Stimulated activated effector memory CD8-positive, alpha-beta T cell treated with anti-CD3 and anti-CD28 coated beads, Interleukin-12 subunit alpha, Interleukin-12 subunit beta, amount 100 ng/mL, for 72 hours (primary cell): ENCODE measurements at regions not wholly inside any gene's neighbourhood (a gene's known extent, or its start where the extent isn't known, plus 50 kb on each side); places are given as distances from the start of the nearest gene placed in this dataset.

ENCODE experiments used
- ATAC-seq: fragments of 150-1000 bp; cut with Tn5 transposase; 2 replicates; pipeline ENCODE4 v1.10.0; 2021
- DNase-seq, 2 donors: peaks; one replicate each; pipeline ENCODE4 v3.0.0; 2021 to 2022; ENCODE audit warnings: low spot score in 2 of 2
- H3K27ac Mint-ChIP-seq: one replicate; pipeline ENCODE4 v1.8.0; 2022; ENCODE audit warnings: mild to moderate bottlenecking, mixed read lengths
- H3K36me3 Mint-ChIP-seq: one replicate; pipeline ENCODE4 v1.8.0; 2022; ENCODE audit warnings: mild to moderate bottlenecking, mixed read lengths
- H3K4me1 Mint-ChIP-seq: one replicate; pipeline ENCODE4 v1.8.0; 2022; ENCODE audit warnings: mixed read lengths
- H3K4me3 Mint-ChIP-seq: one replicate; pipeline ENCODE4 v1.8.0; 2022; ENCODE audit warnings: mild to moderate bottlenecking, mixed read lengths
- H3K9me3 Mint-ChIP-seq: one replicate; pipeline ENCODE4 v1.8.0; 2022; ENCODE audit warnings: mixed read lengths

GRCh38 chr22:48440176-48440575 is 1387.5 kb downstream of the BRD1 start:
- DNase-seq, result no peak
- no peak overlapping the region for H3K4me3 Mint-ChIP-seq

GRCh38 chr22:48439560-48440135 is 1388.0 kb downstream of the BRD1 start:
- no peaks in the 10 kb centered on the region for H3K9me3 Mint-ChIP-seq
- no peak overlapping the region for H3K4me3 Mint-ChIP-seq
- no peaks in the 10 kb centered on the region for H3K4me1 Mint-ChIP-seq
- no peaks in the 10 kb centered on the region for H3K36me3 Mint-ChIP-seq
- no peak for DNase-seq
- no peak for ATAC-seq
- H3K27ac Mint-ChIP-seq, result no peak overlapping the region

More at GRCh38 chr22:48440176-48440575, 1387.5 kb downstream of the BRD1 start:
- no peaks in the 10 kb centered on the region for H3K36me3 Mint-ChIP-seq
- H3K9me3 Mint-ChIP-seq, result no peaks in the 10 kb centered on the region
- no peak overlapping the region for H3K27ac Mint-ChIP-seq
- H3K4me1 Mint-ChIP-seq, result no peaks in the 10 kb centered on the region
- no peak for ATAC-seq

- Mint-ChIP-seq H3K4me3 (no peak overlapping the region), H3K27ac (no peak overlapping the region), H3K4me1 (no peaks in the 10 kb centered on the region), H3K36me3 (no peaks in the 10 kb centered on the region), H3K9me3 (no peaks in the 10 kb centered on the region)
- ATAC-seq (no peak), DNase-seq (no peak)
Observed at GRCh38 chr22:48438800-48439559, 1388.7 kb downstream of the BRD1 start.

GRCh38 chr22:48438096-48438495 is 1389.6 kb downstream of the BRD1 start:
- DNase-seq (no peak), ATAC-seq (no peak)
- Mint-ChIP-seq H3K27ac (no peak overlapping the region), H3K36me3 (no peaks in the 10 kb centered on the region), H3K9me3 (no peaks in the 10 kb centered on the region), H3K4me1 (no peaks in the 10 kb centered on the region), H3K4me3 (no peak overlapping the region)

- Mint-ChIP-seq H3K4me1 (no peaks in the 10 kb centered on the region), H3K36me3 (no peaks in the 10 kb centered on the region), H3K4me3 (no peak overlapping the region), H3K27ac (no peak overlapping the region), H3K9me3 (no peaks in the 10 kb centered on the region)
- DNase-seq (no peak), ATAC-seq (no peak)
Observed at GRCh38 chr22:48436201-48436931, 1391.3 kb downstream of the BRD1 start.

- no peaks in the 10 kb centered on the region for H3K9me3 Mint-ChIP-seq
- no peak for DNase-seq
- peak; percentile 19 for ATAC-seq
- H3K4me1 Mint-ChIP-seq, result no peaks in the 10 kb centered on the region
- no peak overlapping the region for H3K27ac Mint-ChIP-seq
- no peak overlapping the region for H3K4me3 Mint-ChIP-seq
- no peaks in the 10 kb centered on the region for H3K36me3 Mint-ChIP-seq
Observed at GRCh38 chr22:48434868-48435250, 1392.8 kb downstream of the BRD1 start.

- H3K36me3 Mint-ChIP-seq, result no peaks in the 10 kb centered on the region
- ATAC-seq (no peak), DNase-seq (no peak)
- no peak overlapping the region for H3K27ac Mint-ChIP-seq
- no peaks in the 10 kb centered on the region for H3K9me3 Mint-ChIP-seq
- no peaks in the 10 kb centered on the region for H3K4me1 Mint-ChIP-seq
- no peak overlapping the region for H3K4me3 Mint-ChIP-seq
Observed at GRCh38 chr22:48434156-48434867, 1393.4 kb downstream of the BRD1 start.

GRCh38 chr22:48433647-48434046 is 1394.0 kb downstream of the BRD1 start:
- H3K4me3 Mint-ChIP-seq, result no peak overlapping the region
- no peak for DNase-seq
- ATAC-seq, result no peak
- no peaks in the 10 kb centered on the region for H3K36me3 Mint-ChIP-seq
- H3K9me3 Mint-ChIP-seq, result no peaks in the 10 kb centered on the region
- no peak overlapping the region for H3K27ac Mint-ChIP-seq
- H3K4me1 Mint-ChIP-seq, result no peaks in the 10 kb centered on the region

- H3K4me3 Mint-ChIP-seq, result no peak overlapping the region
Observed at GRCh38 chr22:48432781-48433518, 1394.7 kb downstream of the BRD1 start.

GRCh38 chr22:48431536-48432315 is 1395.9 kb downstream of the BRD1 start:
- DNase-seq (no peak), ATAC-seq (no peak)
- no peaks in the 10 kb centered on the region for H3K4me1 Mint-ChIP-seq
- H3K36me3 Mint-ChIP-seq, result no peaks in the 10 kb centered on the region
- no peak overlapping the region for H3K27ac Mint-ChIP-seq
- no peaks in the 10 kb centered on the region for H3K9me3 Mint-ChIP-seq
- H3K4me3 Mint-ChIP-seq, result no peak overlapping the region

More at GRCh38 chr22:48432781-48433518, 1394.7 kb downstream of the BRD1 start:
- H3K27ac Mint-ChIP-seq, result no peak overlapping the region
- no peaks in the 10 kb centered on the region for H3K4me1 Mint-ChIP-seq
- H3K36me3 Mint-ChIP-seq, result no peaks in the 10 kb centered on the region
- DNase-seq (no peak), ATAC-seq (no peak)
- H3K9me3 Mint-ChIP-seq, result no peaks in the 10 kb centered on the region

- DNase-seq (no peak), ATAC-seq (no peak)
- no peaks in the 10 kb centered on the region for H3K9me3 Mint-ChIP-seq
- no peaks in the 10 kb centered on the region for H3K4me1 Mint-ChIP-seq
- no peak overlapping the region for H3K27ac Mint-ChIP-seq
- H3K36me3 Mint-ChIP-seq, result no peaks in the 10 kb centered on the region
- no peak overlapping the region for H3K4me3 Mint-ChIP-seq
Observed at GRCh38 chr22:48431014-48431413, 1396.7 kb downstream of the BRD1 start.

- Mint-ChIP-seq H3K4me1 (no peaks in the 10 kb centered on the region), H3K4me3 (no peak overlapping the region), H3K27ac (no peak overlapping the region), H3K36me3 (no peaks in the 10 kb centered on the region), H3K9me3 (no peaks in the 10 kb centered on the region)
- ATAC-seq (no peak), DNase-seq (no peak)
Observed at GRCh38 chr22:48429446-48430020, 1398.1 kb downstream of the BRD1 start.

GRCh38 chr22:48428631-48429371 is 1398.9 kb downstream of the BRD1 start:
- H3K4me1 Mint-ChIP-seq, result no peaks in the 10 kb centered on the region
- DNase-seq (no peak), ATAC-seq (no peak)
- H3K9me3 Mint-ChIP-seq, result no peaks in the 10 kb centered on the region
- H3K4me3 Mint-ChIP-seq, result no peak overlapping the region
- H3K36me3 Mint-ChIP-seq, result no peaks in the 10 kb centered on the region
- no peak overlapping the region for H3K27ac Mint-ChIP-seq
